NCI-H1105 (cell line): ENCODE measurements at regions not wholly inside any gene's neighbourhood (a gene's known extent, or its start where the extent isn't known, plus 50 kb on each side); places are given as distances from the start of the nearest gene placed in this dataset.

ENCODE experiments used
- DNase-seq: peaks from one replicate; lab custom pipeline; 2025; lab: John Stamatoyannopoulos, UW

GRCh38 chr14:87161502-87161901, 831.5 kb downstream of the GALC start:
- no peak for DNase-seq

DNA sequence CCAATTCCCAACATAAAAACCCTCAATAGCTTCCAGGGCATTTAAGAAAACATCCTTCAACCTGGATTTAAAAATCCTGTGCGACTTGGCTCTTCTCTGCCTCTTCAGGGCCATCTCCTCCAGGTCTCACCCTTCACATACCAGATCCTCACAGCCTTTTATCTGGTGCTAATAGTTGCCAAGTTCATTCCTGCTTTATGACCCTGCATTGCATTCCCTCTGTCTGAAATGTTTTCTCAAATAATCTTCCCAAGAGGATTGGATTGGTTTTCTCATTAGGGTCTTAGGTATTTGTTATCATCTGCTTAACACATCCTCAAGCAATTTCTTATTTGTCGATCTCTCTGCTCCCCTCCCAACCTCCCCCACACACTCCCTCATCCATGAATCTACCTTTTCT, 832.0 kb downstream of the GALC start:
- DNase-seq, result no peak

- DNase-seq, result no peak
These were observed 834.7 kb downstream of the GALC start for GRCh38 chr14:87158283-87158682.

GRCh38 chr14:87156878-87157277, 836.1 kb downstream of the GALC start:
- no peak for DNase-seq

- DNase-seq, result no peak
These were observed 837.0 kb downstream of the GALC start for GRCh38 chr14:87155856-87156488.

DNA sequence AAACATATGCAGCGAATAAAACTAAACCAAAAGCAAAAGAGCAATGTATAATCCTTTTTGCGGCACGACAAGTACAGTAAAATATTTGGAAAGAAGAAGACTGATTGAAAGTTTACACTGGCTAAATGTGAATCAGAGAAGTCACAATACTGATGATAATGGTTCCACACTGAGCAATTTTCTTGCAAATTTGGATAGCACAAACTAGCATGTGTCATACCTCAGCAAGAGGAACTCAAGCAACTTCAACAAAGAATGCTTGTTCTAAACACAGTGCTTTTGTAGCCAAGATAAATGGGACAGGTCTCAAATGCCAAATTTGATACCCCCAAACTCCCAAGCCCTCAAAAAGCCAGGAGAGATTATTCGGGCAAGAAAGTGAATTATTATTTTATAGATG, 839.1 kb downstream of the GALC start:
- DNase-seq, result no peak

DNA sequence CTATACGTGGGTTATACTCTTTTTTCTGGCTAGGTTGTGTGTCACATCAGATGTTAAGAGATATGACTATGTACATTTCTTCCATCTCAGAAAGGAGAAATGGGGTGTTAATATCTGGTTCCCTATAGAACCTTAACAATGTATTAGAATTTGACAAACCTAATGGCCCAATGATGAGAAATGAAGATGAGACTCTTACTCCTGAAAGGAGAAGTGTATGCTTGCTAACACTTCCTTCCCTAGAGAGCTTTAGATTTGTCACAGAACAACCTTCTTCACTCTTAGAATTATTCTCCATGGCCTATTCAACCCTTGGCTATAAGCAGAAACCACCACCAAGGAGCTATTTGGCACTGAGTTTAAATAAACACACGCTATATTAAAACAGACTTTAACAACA, 839.6 kb downstream of the GALC start:
- DNase-seq, result no peak

GRCh38 chr14:87152693-87153092, 840.3 kb downstream of the GALC start:
- DNase-seq, result no peak

GRCh38 chr14:87149583-87150354, 843.2 kb downstream of the GALC start:
- DNase-seq, result peak; percentile 32

- no peak for DNase-seq
These were observed 844.3 kb downstream of the GALC start for GRCh38 chr14:87148655-87149054.

DNA sequence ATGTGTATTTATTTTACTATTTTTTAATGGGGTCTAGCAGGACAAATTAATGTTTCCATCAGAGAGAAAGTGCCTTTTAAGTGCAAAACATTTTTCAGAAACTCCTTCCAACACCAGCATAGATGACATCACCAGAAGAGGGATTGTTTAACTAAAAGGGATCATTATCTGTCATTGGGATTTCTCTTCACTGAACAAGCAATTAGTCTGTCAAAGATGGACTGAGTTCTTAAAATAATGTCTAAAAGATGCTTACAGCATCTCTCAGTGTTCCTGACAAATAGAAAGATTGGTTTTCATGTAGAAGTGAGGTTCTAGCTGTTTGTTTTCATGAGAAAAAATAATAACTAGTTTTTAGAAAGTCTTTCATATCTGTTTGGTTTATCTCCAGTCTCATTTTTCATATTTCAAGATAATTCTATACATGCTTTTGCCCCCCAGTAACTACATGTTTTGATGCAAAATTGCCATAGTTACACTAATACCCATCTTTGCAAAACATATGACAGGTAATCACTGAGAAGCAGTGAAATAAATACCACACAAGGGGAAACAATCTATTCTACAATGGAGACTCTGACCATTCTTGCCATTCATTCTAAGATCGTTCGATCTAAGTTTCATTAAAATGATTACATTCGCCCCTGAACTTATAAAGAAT, 850.3 kb downstream of the GALC start:
- DNase-seq, result no peak

GRCh38 chr14:87141801-87142200, 851.2 kb downstream of the GALC start:
- no peak for DNase-seq

DNA sequence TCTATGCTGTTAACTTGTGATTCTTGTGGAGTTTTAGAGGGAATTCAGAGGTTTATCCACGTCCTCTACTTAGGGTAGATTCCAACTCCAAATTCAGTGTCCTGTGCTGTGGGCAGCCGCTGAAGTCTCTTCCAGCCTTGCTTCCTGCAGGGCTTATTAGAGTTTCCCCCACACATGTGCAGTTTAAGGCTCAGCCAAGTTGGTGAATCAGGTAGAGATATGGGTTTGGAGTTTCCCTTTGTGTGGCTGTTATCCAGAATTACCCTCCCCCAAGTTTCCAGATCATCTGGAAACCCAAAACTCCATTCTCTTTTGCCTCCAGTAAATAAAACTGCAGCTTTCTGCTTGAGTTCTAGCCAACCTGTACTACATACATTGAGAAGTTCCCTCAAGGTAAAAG, 853.7 kb downstream of the GALC start:
- DNase-seq, result no peak

- DNase-seq, result no peak
These were observed 859.7 kb downstream of the GALC start for GRCh38 chr14:87133073-87133801.

- DNase-seq, result peak; percentile 46
These were observed 861.1 kb downstream of the GALC start for GRCh38 chr14:87131879-87132278.

DNA sequence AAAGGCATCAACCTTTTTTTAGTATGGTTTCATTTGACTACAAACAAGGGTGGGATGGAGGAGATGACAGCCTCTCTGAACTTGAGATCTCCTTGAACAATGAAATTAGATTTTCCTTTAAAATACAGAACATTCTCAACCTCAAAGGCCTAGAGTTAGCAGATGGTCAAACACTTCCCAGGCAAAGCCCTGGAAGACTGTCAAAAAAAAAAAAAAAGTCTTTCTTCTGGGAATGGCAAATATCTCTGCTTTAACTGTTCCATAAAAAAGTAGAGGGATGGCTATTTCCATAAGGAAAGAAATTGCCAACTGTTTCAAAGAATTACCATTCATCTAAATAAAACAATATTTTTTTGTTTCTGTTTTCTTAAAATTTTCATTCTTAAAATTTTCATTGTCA, 870.8 kb downstream of the GALC start:
- no peak for DNase-seq

GRCh38 chr14:87121716-87122115, 871.3 kb downstream of the GALC start:
- DNase-seq, result no peak

- no peak for DNase-seq
These were observed 877.7 kb downstream of the GALC start for GRCh38 chr14:87115234-87115633.

GRCh38 chr14:87113286-87113685, 879.7 kb downstream of the GALC start:
- DNase-seq, result no peak

GRCh38 chr14:87111741-87112140, 881.2 kb downstream of the GALC start:
- peak; percentile 42 for DNase-seq

DNA sequence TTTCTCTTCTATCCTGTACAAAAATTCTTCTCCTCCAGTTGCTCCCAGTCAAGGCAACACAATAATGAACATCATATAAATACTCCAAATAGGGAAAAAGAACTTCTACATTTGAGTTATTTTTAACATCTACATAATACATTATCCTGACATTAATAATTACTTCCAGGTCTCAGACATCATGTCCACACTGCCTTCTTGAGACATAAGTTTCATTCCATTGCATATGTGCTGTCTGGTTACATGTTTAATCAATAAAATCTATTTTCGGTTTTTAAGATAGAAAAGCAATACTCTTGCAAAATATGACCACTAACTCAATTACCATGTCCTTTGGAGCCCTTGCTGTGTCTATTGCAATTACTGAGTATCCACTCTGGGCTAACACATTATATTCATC, 881.9 kb downstream of the GALC start:
- no peak for DNase-seq

- DNase-seq, result no peak
These were observed 883.7 kb downstream of the GALC start for GRCh38 chr14:87109271-87109670.

GRCh38 chr14:87108726-87109125, 884.3 kb downstream of the GALC start:
- no peak for DNase-seq
